GM18517 (cell line): ENCODE measurements at regions not wholly inside any gene's neighbourhood (a gene's known extent, or its start where the extent isn't known, plus 50 kb on each side); places are given as distances from the start of the nearest gene placed in this dataset.
"Not testable (repeated sequence)": the region's sequence is repeated elsewhere in the genome, so short reads cannot be mapped to it uniquely, and the experiment has no call there.

Experiments
- ATAC-seq: cut with Tn5 transposase; IDR thresholded peaks from one replicate; pipeline ENCODE4 v1.9.1; 2021; ENCODE audit warnings: mild to moderate bottlenecking, moderate library complexity; ENCODE audit not compliant: unreplicated experiment

- no peak for ATAC-seq
Observed at GRCh38 chr2:153532140-153532539, 53.6 kb upstream of the RPRM start.

GRCh38 chr2:153533803-153534202 is 55.2 kb upstream of the RPRM start:
- not testable (repeated sequence) for ATAC-seq

- ATAC-seq, result not testable (repeated sequence)
Observed at GRCh38 chr2:153534590-153534989, 56.0 kb upstream of the RPRM start.

GRCh38 chr2:153536115-153536514 is 57.6 kb upstream of the RPRM start:
- no peak for ATAC-seq

- ATAC-seq, result not testable (repeated sequence)
Observed at GRCh38 chr2:153538102-153538501, 59.5 kb upstream of the RPRM start.

- peak; percentile 84 for ATAC-seq
Observed at GRCh38 chr2:153543635-153544071, 65.1 kb upstream of the RPRM start.

GRCh38 chr2:153546358-153546757 is 67.8 kb upstream of the RPRM start:
- no peak for ATAC-seq

GRCh38 chr2:153548536-153548935 is 70.0 kb upstream of the RPRM start:
- no peak for ATAC-seq

- ATAC-seq, result no peak
Observed at GRCh38 chr2:153551698-153552097, 73.1 kb upstream of the RPRM start.

- no peak for ATAC-seq
Observed at GRCh38 chr2:153557211-153557610, 78.6 kb upstream of the RPRM start.

- no peak for ATAC-seq
Observed at GRCh38 chr2:153557714-153558113, 79.2 kb upstream of the RPRM start.

GRCh38 chr2:153558247-153558646 is 79.7 kb upstream of the RPRM start:
- ATAC-seq, result no peak

GRCh38 chr2:153567367-153567766 is 88.8 kb upstream of the RPRM start:
- ATAC-seq, result no peak

- ATAC-seq, result no peak
Observed at GRCh38 chr2:153568105-153568504, 89.5 kb upstream of the RPRM start.

- no peak for ATAC-seq
Observed at GRCh38 chr2:153575171-153575853, 96.8 kb upstream of the RPRM start.

GRCh38 chr2:153584244-153584643 is 105.7 kb upstream of the RPRM start:
- no peak for ATAC-seq

GRCh38 chr2:153588408-153588807 is 109.8 kb upstream of the RPRM start:
- ATAC-seq, result no peak

GRCh38 chr2:153589586-153589985 is 111.0 kb upstream of the RPRM start:
- no peak for ATAC-seq

- ATAC-seq, result not testable (repeated sequence)
Observed at GRCh38 chr2:153593086-153593485, 114.5 kb upstream of the RPRM start.

- ATAC-seq, result no peak
Observed at GRCh38 chr2:153595939-153596338, 117.4 kb upstream of the RPRM start.

- ATAC-seq, result no peak
Observed at GRCh38 chr2:153601812-153602211, 123.2 kb upstream of the RPRM start.

GRCh38 chr2:153604133-153604532 is 125.6 kb upstream of the RPRM start:
- no peak for ATAC-seq

- ATAC-seq, result no peak
Observed at GRCh38 chr2:153606623-153607022, 128.1 kb upstream of the RPRM start.
